ENCODE measurements at regions not wholly inside any gene's neighbourhood (a gene's known extent, or its start where the extent isn't known, plus 50 kb on each side); places are given as distances from the start of the nearest gene placed in this dataset.
A peak's percentile ranks its signal among the peaks of the same experiment; 100 is the strongest.

DNA sequence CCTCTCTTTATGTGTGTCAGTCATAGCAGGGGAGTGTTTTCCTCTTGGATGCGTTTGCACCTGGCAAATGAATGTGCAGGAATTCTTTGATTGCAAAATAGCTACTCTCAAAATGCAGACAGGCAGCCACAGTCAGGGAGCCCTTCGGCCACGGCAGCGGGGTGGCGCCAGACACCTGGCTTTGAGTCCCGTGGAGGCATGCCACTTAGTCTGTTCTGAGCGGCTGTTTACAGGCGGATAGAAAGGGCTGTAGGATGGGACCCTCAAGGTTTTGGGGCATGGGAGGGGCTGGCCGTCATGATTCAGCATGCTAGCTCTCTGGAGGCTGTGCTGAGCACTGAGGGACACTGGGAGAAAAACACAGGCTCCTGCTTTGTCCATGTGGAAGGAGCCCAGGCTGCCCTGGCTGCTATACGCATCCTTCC lies 117.1 kb downstream of the SLC25A47 start (continued):
- TF ChIP-seq KLF16 (IDR thresholded peaks at IDR 0.05), result 0 out of 2 replicates have a peak, but pooled peaks have one; percentile 10
- TF ChIP-seq HDAC3 (IDR thresholded peaks at IDR 0.05; ENCODE audit: borderline replicate concordance, partially characterized antibody), result no peak
- peak; percentile 52; the same call in 1 of the 2 replicates for TF ChIP-seq SMC3 (conservative IDR thresholded peaks at IDR 0.05; ENCODE audit: insufficient read depth, low read depth, low read length)
- no peak for TF ChIP-seq PTTG1 (tag; IDR thresholded peaks at IDR 0.05; ENCODE audit: low read depth)
- no peak for TF ChIP-seq CBFA2T3 (IDR thresholded peaks at IDR 0.05)
- no peak for TF ChIP-seq SMAD3 (CRISPR knock-in tag; conservative IDR thresholded peaks at IDR 0.05)
- TF ChIP-seq ZBED1 (IDR thresholded peaks at IDR 0.05), result no peak
- peak; percentile 30; the same call in 1 of the 2 replicates for TF ChIP-seq CTBP1 (IDR thresholded peaks at IDR 0.05; ENCODE audit: borderline replicate concordance)
- TF ChIP-seq ZC3H8 (IDR thresholded peaks at IDR 0.05), result no peak
- TF ChIP-seq ZNF586 (CRISPR knock-in tag; conservative IDR thresholded peaks at IDR 0.05), result no peak
- TF ChIP-seq TBP (optimal IDR thresholded peaks at IDR 0.05; ENCODE audit: low read depth, low read length), result no peak
- TF ChIP-seq CC2D1A (IDR thresholded peaks at IDR 0.05), result peak; percentile 17; the same call in 1 of the 2 replicates
- no peak for TF ChIP-seq SP2 (IDR thresholded peaks at IDR 0.05; ENCODE audit: extremely low read depth, low read depth, low read length, poor library complexity, severe bottlenecking)
- peak; percentile 82 to 84 (median 83) for TF ChIP-seq CTCF (IDR thresholded peaks at IDR 0.05 in 2 of 3, conservative IDR thresholded peaks at IDR 0.05 in 1 of 3; ENCODE audit: insufficient read depth in 2 of 3, low read depth in 1 of 3, low read length in 3 of 3)
- TF ChIP-seq SLC30A9 (CRISPR knock-in tag; IDR thresholded peaks at IDR 0.05), result no peak
- TF ChIP-seq LCOR (CRISPR knock-in tag; IDR thresholded peaks at IDR 0.05), result no peak
- TF ChIP-seq EGR1 (conservative IDR thresholded peaks at IDR 0.05), result no peak
- no peak for TF ChIP-seq FOXJ3 (CRISPR knock-in tag; IDR thresholded peaks at IDR 0.05)
- peak; percentile 68; the same call in 1 of the 2 replicates for TF ChIP-seq STAG1 (CRISPR knock-in tag; IDR thresholded peaks at IDR 0.05; ENCODE audit: borderline replicate concordance)
- no peak for TF ChIP-seq ZNF507 (tag; conservative IDR thresholded peaks at IDR 0.05)
- TF ChIP-seq GATAD2A (IDR thresholded peaks at IDR 0.05), result no peak
- TF ChIP-seq TAF1 (IDR thresholded peaks at IDR 0.05; ENCODE audit: control insufficient read depth, extremely low read depth, insufficient read depth, low read length, severe bottlenecking), result no peak
- no peak for TF ChIP-seq MXI1 (IDR thresholded peaks at IDR 0.05; ENCODE audit: low read depth, low read length)
- TF ChIP-seq ZNF76 (CRISPR knock-in tag; IDR thresholded peaks at IDR 0.05; ENCODE audit: borderline replicate concordance), result no peak
- TF ChIP-seq, protein P1, sequence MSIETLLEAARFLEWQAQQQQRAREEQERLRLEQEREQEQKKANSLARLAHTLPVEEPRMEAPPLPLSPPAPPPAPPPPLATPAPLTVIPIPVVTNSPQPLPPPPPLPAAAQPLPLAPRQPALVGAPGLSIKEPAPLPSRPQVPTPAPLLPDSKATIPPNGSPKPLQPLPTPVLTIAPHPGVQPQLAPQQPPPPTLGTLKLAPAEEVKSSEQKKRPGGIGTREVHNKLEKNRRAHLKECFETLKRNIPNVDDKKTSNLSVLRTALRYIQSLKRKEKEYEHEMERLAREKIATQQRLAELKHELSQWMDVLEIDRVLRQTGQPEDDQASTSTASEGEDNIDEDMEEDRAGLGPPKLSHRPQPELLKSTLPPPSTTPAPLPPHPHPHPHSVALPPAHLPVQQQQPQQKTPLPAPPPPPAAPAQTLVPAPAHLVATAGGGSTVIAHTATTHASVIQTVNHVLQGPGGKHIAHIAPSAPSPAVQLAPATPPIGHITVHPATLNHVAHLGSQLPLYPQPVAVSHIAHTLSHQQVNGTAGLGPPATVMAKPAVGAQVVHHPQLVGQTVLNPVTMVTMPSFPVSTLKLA (conservative IDR thresholded peaks at IDR 0.05), result peak in 1 of 2 experiments; percentile 55; a peak in 1 of 4 replicates
- TF ChIP-seq RAD21 (CRISPR knock-in tag; conservative IDR thresholded peaks at IDR 0.05 in 1 of 2, IDR thresholded peaks at IDR 0.05 in 1 of 2), result peak; percentile 81 to 86
- TF ChIP-seq MAZ (CRISPR knock-in tag; conservative IDR thresholded peaks at IDR 0.05 in 1 of 2, IDR thresholded peaks at IDR 0.05 in 1 of 2), result 0 out of 4 replicates have a peak, but pooled peaks of 1 of the 2 experiments have one; percentile 42
